Cardiac muscle cell (in vitro differentiated cells and primary cell): ENCODE measurements at regions not wholly inside any gene's neighbourhood (a gene's known extent, or its start where the extent isn't known, plus 50 kb on each side); places are given as distances from the start of the nearest gene placed in this dataset.
"Not testable (repeated sequence)": the region's sequence is repeated elsewhere in the genome, so short reads cannot be mapped to it uniquely, and the experiment has no call there.

ENCODE experiments used
- DNase-seq, 2 donors: peaks; one replicate each; pipeline versions ENCODE4 v3.0.0 to v3.0.0-alpha.2; 2010 to 2017; ENCODE audit warnings: low read depth in 1 of 2, low spot score in 1 of 2
- H3K27ac ChIP-seq: fragments of 200-600 bp; sonication (generic); 2 replicates; pipeline ENCODE4 v1.5.1; 2016
- H3K27me3 ChIP-seq: fragments of 200-600 bp; sonication (generic); 2 replicates; pipeline ENCODE4 v1.6.0; 2016; ENCODE audit warnings: control low read depth
- H3K36me3 ChIP-seq: fragments of 200-600 bp; sonication (generic); 2 replicates; pipeline ENCODE4 v1.5.1; 2016; ENCODE audit warnings: control low read depth
- H3K4me1 ChIP-seq: fragments of 200-600 bp; sonication (generic); 2 replicates; pipeline ENCODE4 v1.8.1; 2017; ENCODE audit warnings: low read depth, mild to moderate bottlenecking, mixed run types
- H3K4me3 ChIP-seq: fragments of 200-600 bp; sonication (generic); 2 replicates; pipeline ENCODE4 v1.5.1; 2016; ENCODE audit warnings: mild to moderate bottlenecking
- H3K9me3 ChIP-seq: fragments of 200-600 bp; sonication (generic); 2 replicates; pipeline ENCODE4 v1.5.1; 2017; ENCODE audit warnings: low read depth, mild to moderate bottlenecking, control low read depth
- CTCF ChIP-seq: IDR thresholded peaks from 2 replicates; pipeline ENCODE4 v1.5.1; 2012; ENCODE audit warnings: low read depth, mild to moderate bottlenecking, low read length

- H3K9me3 ChIP-seq: no peaks in the 10 kb centered on the region
- no peak for TF ChIP-seq CTCF
- no peak overlapping the region for H3K27ac ChIP-seq
- no peaks in the 10 kb centered on the region for H3K36me3 ChIP-seq
- no peaks in the 10 kb centered on the region for H3K27me3 ChIP-seq
- no peak for DNase-seq
- no peak overlapping the region for H3K4me3 ChIP-seq
- no peaks in the 10 kb centered on the region for H3K4me1 ChIP-seq
Observed at GRCh38 chr16:6704306-6704930, 628.2 kb upstream of the RBFOX1 start.

- DNase-seq: no peak
- Histone ChIP-seq H3K4me1 (no peaks in the 10 kb centered on the region), H3K4me3 (no peak overlapping the region), H3K36me3 (no peaks in the 10 kb centered on the region), H3K27ac (no peak overlapping the region), H3K9me3 (no peaks in the 10 kb centered on the region), H3K27me3 (no peaks in the 10 kb centered on the region)
- TF ChIP-seq CTCF: no peak
Observed at GRCh38 chr16:6701096-6701495, 631.5 kb upstream of the RBFOX1 start.

- no peaks in the 10 kb centered on the region for H3K27me3 ChIP-seq
- H3K27ac ChIP-seq: no peak overlapping the region
- no peaks in the 10 kb centered on the region for H3K36me3 ChIP-seq
- no peak for DNase-seq
- no peak overlapping the region for H3K4me3 ChIP-seq
- TF ChIP-seq CTCF: no peak
- H3K4me1 ChIP-seq: no peaks in the 10 kb centered on the region
- H3K9me3 ChIP-seq: no peaks in the 10 kb centered on the region
Observed at GRCh38 chr16:6698548-6698947, 634.1 kb upstream of the RBFOX1 start.

- no peaks in the 10 kb centered on the region for H3K27me3 ChIP-seq
- no peaks in the 10 kb centered on the region for H3K9me3 ChIP-seq
- no peak for DNase-seq
Observed at GRCh38 chr16:6695666-6696065, 637.0 kb upstream of the RBFOX1 start.

GRCh38 chr16:6694636-6695035 lies 638.0 kb upstream of the RBFOX1 start:
- H3K36me3 ChIP-seq: no peaks in the 10 kb centered on the region
- no peak for DNase-seq
- no peak for TF ChIP-seq CTCF
- no peaks in the 10 kb centered on the region for H3K27me3 ChIP-seq
- H3K9me3 ChIP-seq: no peaks in the 10 kb centered on the region
- H3K27ac ChIP-seq: no peak overlapping the region
- H3K4me1 ChIP-seq: no peaks in the 10 kb centered on the region
- no peak overlapping the region for H3K4me3 ChIP-seq

More at GRCh38 chr16:6695666-6696065, 637.0 kb upstream of the RBFOX1 start:
- H3K36me3 ChIP-seq: no peaks in the 10 kb centered on the region
- no peak overlapping the region for H3K4me3 ChIP-seq
- no peak overlapping the region for H3K27ac ChIP-seq
- H3K4me1 ChIP-seq: no peaks in the 10 kb centered on the region
- no peak for TF ChIP-seq CTCF

- DNase-seq, H3K36me3 ChIP-seq, H3K4me1 ChIP-seq, H3K9me3 ChIP-seq, H3K4me3 ChIP-seq, H3K27me3 ChIP-seq, H3K27ac ChIP-seq: not testable (repeated sequence)
Observed at GRCh38 chr16:6693418-6693817, 639.2 kb upstream of the RBFOX1 start.
